Astrocyte of the spinal cord (primary cell): ENCODE measurements at regions not wholly inside any gene's neighbourhood (a gene's known extent, or its start where the extent isn't known, plus 50 kb on each side); places are given as distances from the start of the nearest gene placed in this dataset.

Experiments used
- DNase-seq: peaks from one replicate; pipeline ENCODE4 v3.0.0; 2011; ENCODE audit warnings: low read depth, low spot score
- H3K4me3 ChIP-seq: 2 replicates; pipeline ENCODE4 v1.5.1; 2011; ENCODE audit warnings: low read depth, mild to moderate bottlenecking, low read length, moderate library complexity
- CTCF ChIP-seq: IDR thresholded peaks from 2 replicates; pipeline ENCODE4 v1.5.1; 2012; ENCODE audit warnings: low read depth, mild to moderate bottlenecking, low read length, inconsistent platforms
- in situ Hi-C: cut with HindIII; loops from 2 replicates; pipeline ENCODE4 v1.10.0; 2017; ENCODE audit warnings: low sequenced_read_pairs

- in situ Hi-C loops = no loop called here
- DNase-seq = no peak
- no peak overlapping the region for H3K4me3 ChIP-seq
- TF ChIP-seq CTCF = no peak
Observed at GRCh38 chr6:7484666-7485065, 56.8 kb upstream of the DSP start.

- in situ Hi-C loops = no loop called here
- no peak for TF ChIP-seq CTCF
- no peak for DNase-seq
- no peak overlapping the region for H3K4me3 ChIP-seq
Observed at GRCh38 chr6:7486951-7487350, 54.5 kb upstream of the DSP start.

- TF ChIP-seq CTCF = no peak
- H3K4me3 ChIP-seq = no peak overlapping the region
Observed at GRCh38 chr6:7488494-7488893, 53.0 kb upstream of the DSP start.

GRCh38 chr6:7489376-7489775 is 52.1 kb upstream of the DSP start:
- in situ Hi-C loops = no loop called here
- no peak overlapping the region for H3K4me3 ChIP-seq
- DNase-seq = no peak
- TF ChIP-seq CTCF = no peak

More at GRCh38 chr6:7488494-7488893, 53.0 kb upstream of the DSP start:
- in situ Hi-C loops = no loop called here
- no peak for DNase-seq
